ENCODE measurements at regions not wholly inside any gene's neighbourhood (a gene's known extent, or its start where the extent isn't known, plus 50 kb on each side); places are given as distances from the start of the nearest gene placed in this dataset.

- TF ChIP-seq CTCF (conservative IDR thresholded peaks at IDR 0.05; ENCODE audit: low read length) (no peak), EZH2phosphoT487 (IDR thresholded peaks at IDR 0.05; ENCODE audit: borderline replicate concordance, low read depth, low read length) (no peak)
These were observed 103.6 kb downstream of the ITM2A start for GRCh38 chrX:79263550-79263949.
